IPS-15b (cell line): ENCODE measurements at regions not wholly inside any gene's neighbourhood (a gene's known extent, or its start where the extent isn't known, plus 50 kb on each side); places are given as distances from the start of the nearest gene placed in this dataset.

Source experiments
- H3K27me3 ChIP-seq: one replicate; pipeline ENCODE4 v1.6.1; 2013; ENCODE audit warnings: low read length; ENCODE audit not compliant: control insufficient read depth, insufficient read depth
- H3K36me3 ChIP-seq: one replicate; pipeline ENCODE4 v1.6.1; 2013; ENCODE audit warnings: low read length; ENCODE audit not compliant: control insufficient read depth, insufficient read depth
- H3K4me1 ChIP-seq: one replicate; pipeline ENCODE4 v1.6.1; 2013; ENCODE audit warnings: mild to moderate bottlenecking, low read length; ENCODE audit not compliant: control insufficient read depth, insufficient read depth
- H3K4me3 ChIP-seq: one replicate; pipeline ENCODE4 v1.5.1; 2013; ENCODE audit warnings: low read depth, low read length
- H3K9ac ChIP-seq: one replicate; pipeline ENCODE4 v1.6.1; 2013; ENCODE audit warnings: low read depth, mild to moderate bottlenecking, low read length
- H3K9me3 ChIP-seq: one replicate; pipeline ENCODE4 v1.6.1; 2013; ENCODE audit warnings: mild to moderate bottlenecking, low read length; ENCODE audit not compliant: control insufficient read depth, insufficient read depth

- no peaks in the 10 kb centered on the region for H3K4me1 ChIP-seq
Measured at GRCh38 chr9:106713206-106713605, 149.8 kb upstream of the ZNF462 start.

DNA sequence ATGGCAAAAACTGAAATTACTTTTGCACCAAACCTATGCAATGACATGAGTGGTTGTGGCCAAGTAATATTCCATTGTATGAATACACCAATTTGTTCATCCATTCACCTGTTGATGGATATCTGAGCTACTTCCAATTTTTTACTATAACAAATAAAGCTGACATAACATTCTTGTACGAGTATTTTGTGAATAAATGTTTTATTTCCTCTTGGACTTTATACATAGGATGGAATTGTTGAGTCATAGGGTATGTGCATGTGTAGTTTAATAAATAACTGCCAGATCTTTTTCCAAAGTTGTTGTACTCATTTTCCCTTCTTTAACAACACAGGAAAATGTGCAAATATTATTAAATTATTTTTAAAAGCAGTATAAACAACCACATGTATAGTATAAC lies 146.1 kb upstream of the ZNF462 start:
- no peaks in the 10 kb centered on the region for H3K27me3 ChIP-seq
- no peaks in the 10 kb centered on the region for H3K9me3 ChIP-seq
- H3K4me3 ChIP-seq: no peak overlapping the region
- H3K4me1 ChIP-seq: peaks cover 2% of the 10 kb centered on the region
- H3K9ac ChIP-seq: no peak overlapping the region
- H3K36me3 ChIP-seq: no peaks in the 10 kb centered on the region

More at GRCh38 chr9:106713206-106713605, 149.8 kb upstream of the ZNF462 start:
- Histone ChIP-seq H3K9ac (no peak overlapping the region), H3K27me3 (no peaks in the 10 kb centered on the region), H3K9me3 (no peaks in the 10 kb centered on the region), H3K36me3 (no peaks in the 10 kb centered on the region), H3K4me3 (no peak overlapping the region)

GRCh38 chr9:106717686-106718085 lies 145.3 kb upstream of the ZNF462 start:
- Histone ChIP-seq H3K9me3 (no peaks in the 10 kb centered on the region), H3K4me3 (no peak overlapping the region), H3K36me3 (no peaks in the 10 kb centered on the region), H3K4me1 (peaks cover 10% of the 10 kb centered on the region), H3K27me3 (no peaks in the 10 kb centered on the region), H3K9ac (no peak overlapping the region)

DNA sequence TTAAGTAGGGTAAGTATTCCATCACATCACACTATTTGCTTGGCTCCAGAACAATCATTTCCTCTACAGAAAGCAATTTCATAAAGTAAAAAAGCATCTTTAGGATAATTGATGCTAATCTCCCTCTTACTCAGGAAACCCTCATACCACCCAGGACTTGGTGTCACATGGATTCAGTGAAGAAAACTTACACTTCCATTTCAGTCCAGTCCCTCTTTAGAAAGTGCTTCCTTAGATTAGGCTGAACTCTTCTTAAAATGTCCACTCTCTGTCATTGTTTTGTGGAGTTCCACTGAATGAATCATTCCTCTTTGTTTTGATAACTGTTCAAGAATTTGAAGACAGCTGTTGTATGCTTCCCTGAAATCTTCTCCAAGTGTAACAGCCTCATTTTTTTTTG lies 144.0 kb upstream of the ZNF462 start:
- no peaks in the 10 kb centered on the region for H3K36me3 ChIP-seq
- no peaks in the 10 kb centered on the region for H3K27me3 ChIP-seq
- peaks cover 10% of the 10 kb centered on the region for H3K4me1 ChIP-seq
- H3K9ac ChIP-seq: no peak overlapping the region
- H3K4me3 ChIP-seq: no peak overlapping the region
- H3K9me3 ChIP-seq: no peaks in the 10 kb centered on the region

DNA sequence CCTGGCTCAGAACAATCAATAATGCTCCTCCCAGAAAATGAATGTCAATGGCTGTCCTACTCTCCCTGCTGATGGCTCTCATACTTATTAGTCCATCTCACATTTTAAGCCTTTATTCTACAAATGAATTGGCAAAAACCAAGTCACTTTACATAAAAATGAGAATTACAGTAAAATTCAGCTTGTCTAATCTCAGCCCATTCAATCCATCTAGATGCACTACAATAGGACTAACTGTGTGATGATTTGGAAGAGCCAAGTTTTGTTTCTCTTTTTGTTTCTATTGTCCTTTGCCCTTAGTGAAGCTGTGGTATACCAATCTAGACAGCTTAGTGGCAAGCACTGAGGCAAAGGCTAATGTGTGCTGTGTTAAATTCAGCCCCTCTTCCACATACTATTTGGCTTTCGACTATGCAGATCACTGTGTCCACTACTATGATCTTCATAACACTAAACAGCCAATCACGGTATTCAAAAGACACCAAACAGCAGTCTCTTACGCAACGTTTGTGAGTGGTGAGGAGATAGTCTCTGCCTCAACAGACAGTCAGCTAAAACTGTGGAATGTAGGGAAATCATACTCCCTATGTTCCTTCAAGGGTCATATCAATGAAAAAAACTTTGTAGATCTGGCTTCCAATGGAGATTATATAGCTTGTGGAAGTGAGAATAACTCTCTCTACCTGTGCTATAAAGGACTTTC lies 140.8 kb upstream of the ZNF462 start:
- no peak overlapping the region for H3K4me3 ChIP-seq
- H3K4me1 ChIP-seq: peaks cover 10% of the 10 kb centered on the region
- H3K36me3 ChIP-seq: no peaks in the 10 kb centered on the region
- H3K27me3 ChIP-seq: no peaks in the 10 kb centered on the region
- H3K9me3 ChIP-seq: no peaks in the 10 kb centered on the region
- no peak overlapping the region for H3K9ac ChIP-seq

- Histone ChIP-seq H3K4me3 (no peak overlapping the region), H3K4me1 (peaks cover 10% of the 10 kb centered on the region), H3K36me3 (no peaks in the 10 kb centered on the region), H3K9ac (no peak overlapping the region), H3K9me3 (no peaks in the 10 kb centered on the region), H3K27me3 (no peaks in the 10 kb centered on the region)
Measured at GRCh38 chr9:106723926-106724325, 139.0 kb upstream of the ZNF462 start.

DNA sequence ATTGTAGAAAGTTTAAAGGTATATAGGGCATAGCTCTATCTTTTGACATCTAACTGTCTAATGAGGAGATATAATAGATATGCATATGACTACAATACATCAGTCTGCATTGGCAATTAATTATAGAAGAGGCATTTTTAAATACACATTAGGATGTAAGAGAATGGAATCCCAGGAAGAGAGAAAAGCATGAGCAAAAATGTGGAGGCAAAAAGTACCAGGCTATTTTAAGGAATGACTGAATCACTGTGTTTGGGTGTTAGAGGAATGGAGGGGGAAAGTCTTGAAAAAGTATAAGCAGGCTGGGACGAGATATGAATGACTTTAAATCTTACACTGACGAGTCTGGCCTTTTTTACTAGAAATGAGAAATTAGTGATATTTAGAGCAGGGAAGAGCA lies 138.4 kb upstream of the ZNF462 start:
- Histone ChIP-seq H3K9ac (no peak overlapping the region), H3K36me3 (no peaks in the 10 kb centered on the region), H3K4me3 (no peak overlapping the region), H3K4me1 (peaks cover 10% of the 10 kb centered on the region), H3K9me3 (no peaks in the 10 kb centered on the region), H3K27me3 (no peaks in the 10 kb centered on the region)

DNA sequence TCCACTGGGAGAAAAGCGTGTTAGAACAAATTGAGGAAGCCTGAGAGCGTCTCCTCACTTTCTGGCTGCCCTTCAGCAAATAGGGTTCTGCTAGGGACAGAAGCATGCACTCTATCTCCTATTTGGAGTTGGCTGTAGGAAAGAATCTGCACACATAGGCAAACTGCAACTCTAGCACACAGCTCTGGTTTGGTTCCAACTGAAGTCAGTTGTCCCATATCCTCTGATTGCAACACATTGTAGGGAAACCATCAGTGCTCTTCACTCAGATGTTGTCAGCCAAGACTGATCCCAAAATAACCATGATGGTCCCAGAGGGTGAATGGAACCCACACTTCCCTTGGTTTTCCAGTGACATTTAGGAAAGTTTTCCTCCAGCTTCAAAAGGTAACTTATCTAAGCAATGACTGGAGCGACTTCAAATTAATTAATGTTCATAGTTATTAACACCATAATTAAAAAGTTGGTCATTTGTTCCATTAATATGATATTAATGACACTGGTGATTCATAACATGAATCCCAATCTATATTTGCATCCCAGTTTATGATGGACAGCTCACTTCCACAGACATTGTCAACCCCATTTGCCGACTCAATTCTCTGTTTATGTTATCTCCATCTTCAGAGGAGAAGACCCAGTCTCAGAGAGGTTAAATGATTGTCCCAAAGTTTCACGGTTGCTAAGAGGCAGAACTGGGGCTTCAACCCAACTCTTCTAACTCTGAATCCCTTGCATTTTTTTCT lies 136.7 kb upstream of the ZNF462 start:
- Histone ChIP-seq H3K4me1 (peaks cover 10% of the 10 kb centered on the region), H3K36me3 (no peaks in the 10 kb centered on the region), H3K27me3 (no peaks in the 10 kb centered on the region), H3K4me3 (no peak overlapping the region), H3K9me3 (no peaks in the 10 kb centered on the region), H3K9ac (no peak overlapping the region)

GRCh38 chr9:106727969-106728368 lies 135.0 kb upstream of the ZNF462 start:
- Histone ChIP-seq H3K9me3 (no peaks in the 10 kb centered on the region), H3K4me3 (no peak overlapping the region), H3K36me3 (no peaks in the 10 kb centered on the region), H3K9ac (no peak overlapping the region), H3K27me3 (no peaks in the 10 kb centered on the region), H3K4me1 (no peaks in the 10 kb centered on the region)

GRCh38 chr9:106728860-106729259 lies 134.1 kb upstream of the ZNF462 start:
- Histone ChIP-seq H3K9ac (no peak overlapping the region), H3K27me3 (no peaks in the 10 kb centered on the region), H3K4me3 (no peak overlapping the region), H3K4me1 (no peaks in the 10 kb centered on the region), H3K36me3 (no peaks in the 10 kb centered on the region), H3K9me3 (no peaks in the 10 kb centered on the region)

DNA sequence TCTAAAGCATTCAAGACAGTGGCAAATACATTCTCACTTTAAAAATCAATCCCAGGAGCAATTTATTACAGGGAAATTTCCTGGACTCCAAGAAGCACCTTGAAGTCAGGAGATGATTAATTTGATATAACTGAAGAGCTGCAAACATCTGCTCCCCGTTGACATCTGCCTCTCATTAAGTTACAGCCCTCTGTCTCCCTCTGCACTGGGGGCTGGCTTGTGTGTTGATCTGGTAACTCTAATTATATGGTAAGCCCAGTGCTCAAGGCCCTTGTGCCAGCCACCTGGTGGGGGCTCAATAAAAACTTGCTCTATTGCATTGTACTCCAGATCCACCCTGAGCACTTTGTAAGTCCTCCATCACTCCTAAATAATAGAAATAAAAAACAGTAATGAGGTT lies 131.1 kb upstream of the ZNF462 start:
- Histone ChIP-seq H3K9me3 (no peaks in the 10 kb centered on the region), H3K4me3 (no peak overlapping the region)

GRCh38 chr9:106733828-106734380 lies 129.1 kb upstream of the ZNF462 start:
- Histone ChIP-seq H3K27me3 (no peaks in the 10 kb centered on the region), H3K4me3 (no peak overlapping the region), H3K4me1 (no peaks in the 10 kb centered on the region), H3K9ac (no peak overlapping the region), H3K36me3 (no peaks in the 10 kb centered on the region), H3K9me3 (no peaks in the 10 kb centered on the region)

More for the DNA sequence above, 131.1 kb upstream of the ZNF462 start:
- H3K36me3 ChIP-seq: no peaks in the 10 kb centered on the region
- H3K4me1 ChIP-seq: no peaks in the 10 kb centered on the region
- H3K9ac ChIP-seq: no peak overlapping the region
- no peaks in the 10 kb centered on the region for H3K27me3 ChIP-seq
